ENCODE measurements at regions not wholly inside any gene's neighbourhood (a gene's known extent, or its start where the extent isn't known, plus 50 kb on each side); places are given as distances from the start of the nearest gene placed in this dataset.

GRCh38 chr1:219837274-219837993 is 90.9 kb downstream of the SLC30A10 start:
- H4K20me1 ChIP-seq (ENCODE audit: control insufficient read depth, extremely low read depth, insufficient read depth, low read length), result no peaks in the 10 kb centered on the region

GRCh38 chr1:219834314-219834917 is 93.9 kb downstream of the SLC30A10 start:
- H3K27ac ChIP-seq (ENCODE audit: insufficient read depth, low read length), result no peak overlapping the region
- no peak overlapping the region for H3K9ac ChIP-seq (ENCODE audit: insufficient read depth, low read length)
- H3K4me1 ChIP-seq (ENCODE audit: control insufficient read depth, extremely low read depth, insufficient read depth, low read length), result no peaks in the 10 kb centered on the region
- no peaks in the 10 kb centered on the region for H3K36me3 ChIP-seq (ENCODE audit: control insufficient read depth, insufficient read depth, low read length)
- no peak for DNase-seq (ENCODE audit: low read depth in 2 of 2)
- H2AFZ ChIP-seq (ENCODE audit: low read length), result no peak overlapping the region
- H4K20me1 ChIP-seq (ENCODE audit: control insufficient read depth, extremely low read depth, insufficient read depth, low read length), result no peaks in the 10 kb centered on the region
- no peaks in the 10 kb centered on the region for H3K9me3 ChIP-seq (ENCODE audit: control insufficient read depth, insufficient read depth, low read depth, low read length)
- peaks cover 4% of the 10 kb centered on the region for H3K27me3 ChIP-seq (ENCODE audit: control insufficient read depth, insufficient read depth, low read length)
- TF ChIP-seq EZH2 (IDR thresholded peaks at IDR 0.05; ENCODE audit: low read length, missing control alignments) (no peak), CTCF (conservative IDR thresholded peaks at IDR 0.05 in 1 of 2, IDR thresholded peaks at IDR 0.05 in 1 of 2; ENCODE audit: low read depth in 1 of 2, low read length in 2 of 2) (no peak)
- no peaks in the 10 kb centered on the region for H3K79me2 ChIP-seq (ENCODE audit: control insufficient read depth, insufficient read depth, low read length)
- no peak overlapping the region for H3K4me3 ChIP-seq (replicated peaks in 1 of 4; ENCODE audit: control extremely low read depth in 1 of 4, insufficient read depth in 1 of 4, low read depth in 3 of 4, low read length in 4 of 4)
- no peak overlapping the region for H3K4me2 ChIP-seq (ENCODE audit: extremely low read depth, insufficient read depth, low read length)

More at GRCh38 chr1:219837274-219837993, 90.9 kb downstream of the SLC30A10 start:
- Histone ChIP-seq H3K27ac (ENCODE audit: insufficient read depth, low read length) (no peak overlapping the region), H3K4me1 (ENCODE audit: control insufficient read depth, extremely low read depth, insufficient read depth, low read length) (no peaks in the 10 kb centered on the region), H3K4me2 (ENCODE audit: extremely low read depth, insufficient read depth, low read length) (no peak overlapping the region), H3K9me3 (ENCODE audit: control insufficient read depth, insufficient read depth, low read depth, low read length) (no peaks in the 10 kb centered on the region), H3K36me3 (ENCODE audit: control insufficient read depth, insufficient read depth, low read length) (no peaks in the 10 kb centered on the region), H3K27me3 (ENCODE audit: control insufficient read depth, insufficient read depth, low read length) (peaks cover 4% of the 10 kb centered on the region), H3K9ac (ENCODE audit: insufficient read depth, low read length) (no peak overlapping the region), H3K4me3 (replicated peaks in 1 of 4; ENCODE audit: control extremely low read depth in 1 of 4, insufficient read depth in 1 of 4, low read depth in 3 of 4, low read length in 4 of 4) (no peak overlapping the region), H2AFZ (ENCODE audit: low read length) (no peak overlapping the region), H3K79me2 (ENCODE audit: control insufficient read depth, insufficient read depth, low read length) (no peaks in the 10 kb centered on the region)
- TF ChIP-seq CTCF (conservative IDR thresholded peaks at IDR 0.05 in 1 of 2, IDR thresholded peaks at IDR 0.05 in 1 of 2; ENCODE audit: low read depth in 1 of 2, low read length in 2 of 2) (peak; percentile 68 to 71), EZH2 (IDR thresholded peaks at IDR 0.05; ENCODE audit: low read length, missing control alignments) (no peak)
- peak; percentile 50 to 72 for DNase-seq (ENCODE audit: low read depth in 2 of 2)

- H3K27me3 ChIP-seq (ENCODE audit: control insufficient read depth, insufficient read depth, low read length), result peaks cover 4% of the 10 kb centered on the region
- H3K9me3 ChIP-seq (ENCODE audit: control insufficient read depth, insufficient read depth, low read depth, low read length), result no peaks in the 10 kb centered on the region
- H4K20me1 ChIP-seq (ENCODE audit: control insufficient read depth, extremely low read depth, insufficient read depth, low read length), result no peaks in the 10 kb centered on the region
- H3K27ac ChIP-seq (ENCODE audit: insufficient read depth, low read length), result no peak overlapping the region
- no peak overlapping the region for H3K9ac ChIP-seq (ENCODE audit: insufficient read depth, low read length)
- H3K79me2 ChIP-seq (ENCODE audit: control insufficient read depth, insufficient read depth, low read length), result no peaks in the 10 kb centered on the region
- H2AFZ ChIP-seq (ENCODE audit: low read length), result no peak overlapping the region
- H3K4me1 ChIP-seq (ENCODE audit: control insufficient read depth, extremely low read depth, insufficient read depth, low read length), result no peaks in the 10 kb centered on the region
- DNase-seq (ENCODE audit: low read depth in 2 of 2), result no peak
- TF ChIP-seq EZH2 (IDR thresholded peaks at IDR 0.05; ENCODE audit: low read length, missing control alignments), result no peak
- no peak for TF ChIP-seq CTCF (conservative IDR thresholded peaks at IDR 0.05 in 1 of 2, IDR thresholded peaks at IDR 0.05 in 1 of 2; ENCODE audit: low read depth in 1 of 2, low read length in 2 of 2)
- no peaks in the 10 kb centered on the region for H3K36me3 ChIP-seq (ENCODE audit: control insufficient read depth, insufficient read depth, low read length)
- H3K4me3 ChIP-seq (replicated peaks in 1 of 4; ENCODE audit: control extremely low read depth in 1 of 4, insufficient read depth in 1 of 4, low read depth in 3 of 4, low read length in 4 of 4), result no peak overlapping the region
- no peak overlapping the region for H3K4me2 ChIP-seq (ENCODE audit: extremely low read depth, insufficient read depth, low read length)
Observed at GRCh38 chr1:219833214-219833815, 95.0 kb downstream of the SLC30A10 start.
